Trophoblast cell (in vitro differentiated cells and primary cell): ENCODE measurements at regions not wholly inside any gene's neighbourhood (a gene's known extent, or its start where the extent isn't known, plus 50 kb on each side); places are given as distances from the start of the nearest gene placed in this dataset.
"Not testable (repeated sequence)": the region's sequence is repeated elsewhere in the genome, so short reads cannot be mapped to it uniquely, and the experiment has no call there.

Source experiments
- DNase-seq, 2 donors: peaks; one replicate each; pipeline ENCODE4 v3.0.0-alpha.2; 2016
- H2AFZ ChIP-seq: 2 replicates; pipeline ENCODE4 v1.6.1; 2013; ENCODE audit warnings: low read length, moderate library complexity, mild to moderate bottlenecking; ENCODE audit not compliant: insufficient read depth, poor library complexity
- H2AK5ac ChIP-seq: 2 replicates; pipeline ENCODE4 v1.6.1; 2013; ENCODE audit warnings: mild to moderate bottlenecking, low read length
- H2BK120ac ChIP-seq: 2 replicates; pipeline ENCODE4 v1.6.1; 2013; ENCODE audit warnings: low read length, mild to moderate bottlenecking, moderate library complexity; ENCODE audit not compliant: insufficient read depth, poor library complexity
- H2BK12ac ChIP-seq: 2 replicates; pipeline ENCODE4 v1.6.1; 2013; ENCODE audit warnings: mild to moderate bottlenecking, low read length, moderate library complexity
- H2BK5ac ChIP-seq: 2 replicates; pipeline ENCODE4 v1.6.1; 2013; ENCODE audit warnings: low read length, low read depth, moderate library complexity, mild to moderate bottlenecking; ENCODE audit not compliant: poor library complexity
- H3K14ac ChIP-seq: 2 replicates; pipeline ENCODE4 v1.6.1; 2013; ENCODE audit warnings: mild to moderate bottlenecking, low read length
- H3K18ac ChIP-seq: 2 replicates; pipeline ENCODE4 v1.6.1; 2013; ENCODE audit warnings: mild to moderate bottlenecking, low read length
- H3K23ac ChIP-seq: 2 replicates; pipeline ENCODE4 v1.6.1; 2013; ENCODE audit warnings: low read length
- H3K27ac ChIP-seq: 2 replicates; pipeline ENCODE4 v1.5.1; 2013; ENCODE audit warnings: low read depth, mild to moderate bottlenecking, inconsistent platforms, low read length, moderate library complexity
- H3K27me3 ChIP-seq: 2 replicates; pipeline ENCODE4 v1.6.1; 2013; ENCODE audit warnings: inconsistent platforms, mild to moderate bottlenecking, low read length, moderate library complexity; ENCODE audit not compliant: insufficient read depth
- H3K36me3 ChIP-seq, 2 experiments: 1 replicate in 1 of 2; 2 replicates in 1 of 2; pipeline ENCODE4 v1.6.1; 2013; ENCODE audit warnings: low read length in 2 of 2, mild to moderate bottlenecking in 2 of 2, moderate library complexity in 1 of 2; ENCODE audit not compliant: insufficient read depth in 2 of 2, control insufficient read depth in 1 of 2
- H3K4ac ChIP-seq: 2 replicates; pipeline ENCODE4 v1.6.1; 2013; ENCODE audit warnings: low read depth, mild to moderate bottlenecking, low read length, moderate library complexity
- H3K4me1 ChIP-seq, 2 experiments: 1 replicate in 1 of 2; 2 replicates in 1 of 2; pipeline ENCODE4 v1.6.1; 2013; ENCODE audit warnings: low read length in 2 of 2, mild to moderate bottlenecking in 2 of 2, moderate library complexity in 1 of 2; ENCODE audit not compliant: insufficient read depth in 2 of 2, control insufficient read depth in 1 of 2
- H3K4me2 ChIP-seq: 2 replicates; pipeline ENCODE4 v1.6.1; 2013; ENCODE audit warnings: inconsistent platforms, mild to moderate bottlenecking, low read length, moderate library complexity
- H3K4me3 ChIP-seq: 2 replicates; pipeline ENCODE4 v1.5.1; 2013; ENCODE audit warnings: mild to moderate bottlenecking, low read depth, low read length, inconsistent platforms
- H3K79me1 ChIP-seq: one replicate; pipeline ENCODE4 v1.6.1; 2013; ENCODE audit warnings: low read length
- H3K79me2 ChIP-seq: 2 replicates; pipeline ENCODE4 v1.6.1; 2013; ENCODE audit warnings: low read length, mild to moderate bottlenecking; ENCODE audit not compliant: control insufficient read depth, insufficient read depth, poor library complexity
- H3K9ac ChIP-seq: 2 replicates; pipeline ENCODE4 v1.6.1; 2013; ENCODE audit warnings: mild to moderate bottlenecking, low read length
- H3K9me3 ChIP-seq: 2 replicates; pipeline ENCODE4 v1.6.1; 2013; ENCODE audit warnings: low read depth, mild to moderate bottlenecking, control low read depth, inconsistent platforms, low read length; ENCODE audit not compliant: insufficient read depth
- H4K12ac ChIP-seq: 2 replicates; pipeline ENCODE4 v1.6.1; 2013; ENCODE audit warnings: low read depth, mild to moderate bottlenecking, low read length, moderate library complexity
- H4K8ac ChIP-seq: 2 replicates; pipeline ENCODE4 v1.6.1; 2013; ENCODE audit warnings: low read depth, mild to moderate bottlenecking, low read length, moderate library complexity
- H4K91ac ChIP-seq: one replicate; pipeline ENCODE4 v1.6.1; 2013; ENCODE audit warnings: low read depth, mild to moderate bottlenecking, low read length, moderate library complexity
- WGBS: extraction: QIAGEN DNeasy Blood & Tissue Kit; methylation state at CpG from one replicate; pipeline ENCODE4 v1.1.7; 2013; ENCODE audit warnings: missing lambda C conversion rate; ENCODE audit not compliant: insufficient read length, insufficient coverage; ENCODE audit errors: extremely low coverage; 5-methylcytosine and 5-hydroxymethylcytosine counted together

DNA sequence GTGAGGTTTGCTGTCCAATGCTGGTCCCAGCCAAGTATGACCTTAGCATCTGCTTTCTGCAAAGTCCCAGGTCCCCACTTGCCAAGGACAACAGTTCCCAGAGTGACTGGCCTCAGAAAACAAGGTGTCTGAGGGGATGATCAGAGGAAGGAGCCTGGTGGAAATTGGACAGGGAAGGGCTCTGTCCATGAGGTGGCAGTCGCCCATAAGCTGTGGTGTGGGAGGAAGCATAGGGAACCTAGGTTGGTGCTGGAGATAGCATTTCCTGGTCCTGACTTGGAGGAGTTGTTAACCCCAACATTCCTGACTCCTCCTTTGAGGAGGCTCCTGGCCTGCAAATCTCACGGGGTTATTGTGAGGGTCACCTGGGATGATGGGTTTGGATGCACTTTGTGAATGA lies 77.8 kb downstream of the LIMS4 start:
- H3K23ac ChIP-seq, H2AK5ac ChIP-seq, H4K12ac ChIP-seq, H3K36me3 ChIP-seq, H3K14ac ChIP-seq, H2BK120ac ChIP-seq, H3K79me2 ChIP-seq, H3K79me1 ChIP-seq, H3K9ac ChIP-seq, H3K9me3 ChIP-seq, H4K91ac ChIP-seq, H3K27me3 ChIP-seq, H3K4ac ChIP-seq, H2BK5ac ChIP-seq, H3K4me1 ChIP-seq, H3K18ac ChIP-seq, H2AFZ ChIP-seq, H3K4me3 ChIP-seq, H3K4me2 ChIP-seq, H3K27ac ChIP-seq, H4K8ac ChIP-seq, H2BK12ac ChIP-seq, DNase-seq: not testable (repeated sequence)
- no CpG with 5 or more reads among the region's 2 CpGs for WGBS

- not testable (repeated sequence) for H2AFZ ChIP-seq, H3K4me1 ChIP-seq, H3K4me3 ChIP-seq, H4K12ac ChIP-seq, H3K14ac ChIP-seq, H4K91ac ChIP-seq, H3K27me3 ChIP-seq, H3K79me2 ChIP-seq, H3K79me1 ChIP-seq, H3K4ac ChIP-seq, H3K27ac ChIP-seq, DNase-seq, H2BK5ac ChIP-seq, H3K9me3 ChIP-seq, H3K18ac ChIP-seq, H3K23ac ChIP-seq, H4K8ac ChIP-seq, H2AK5ac ChIP-seq, H2BK12ac ChIP-seq, H3K36me3 ChIP-seq, H3K9ac ChIP-seq, H3K4me2 ChIP-seq, H2BK120ac ChIP-seq
- no CpG with 5 or more reads among the region's 8 CpGs for WGBS
These were observed 80.2 kb downstream of the LIMS4 start for GRCh38 chr2:110392366-110392765.

- not testable (repeated sequence) for H2BK5ac ChIP-seq, H3K23ac ChIP-seq, H4K12ac ChIP-seq, H2BK120ac ChIP-seq, H3K18ac ChIP-seq, H3K79me1 ChIP-seq, H3K9ac ChIP-seq, H3K9me3 ChIP-seq, H3K4me3 ChIP-seq, H3K36me3 ChIP-seq, H3K4me2 ChIP-seq, H4K8ac ChIP-seq, H3K4me1 ChIP-seq, H2BK12ac ChIP-seq, H3K14ac ChIP-seq, H2AFZ ChIP-seq, H3K27ac ChIP-seq, H4K91ac ChIP-seq, H3K4ac ChIP-seq, H3K27me3 ChIP-seq, H2AK5ac ChIP-seq, DNase-seq, H3K79me2 ChIP-seq
- whole genome bisulfite sequencing = no CpG with 5 or more reads among the region's 5 CpGs
These were observed 81.6 kb downstream of the LIMS4 start for GRCh38 chr2:110391035-110391418.

DNA sequence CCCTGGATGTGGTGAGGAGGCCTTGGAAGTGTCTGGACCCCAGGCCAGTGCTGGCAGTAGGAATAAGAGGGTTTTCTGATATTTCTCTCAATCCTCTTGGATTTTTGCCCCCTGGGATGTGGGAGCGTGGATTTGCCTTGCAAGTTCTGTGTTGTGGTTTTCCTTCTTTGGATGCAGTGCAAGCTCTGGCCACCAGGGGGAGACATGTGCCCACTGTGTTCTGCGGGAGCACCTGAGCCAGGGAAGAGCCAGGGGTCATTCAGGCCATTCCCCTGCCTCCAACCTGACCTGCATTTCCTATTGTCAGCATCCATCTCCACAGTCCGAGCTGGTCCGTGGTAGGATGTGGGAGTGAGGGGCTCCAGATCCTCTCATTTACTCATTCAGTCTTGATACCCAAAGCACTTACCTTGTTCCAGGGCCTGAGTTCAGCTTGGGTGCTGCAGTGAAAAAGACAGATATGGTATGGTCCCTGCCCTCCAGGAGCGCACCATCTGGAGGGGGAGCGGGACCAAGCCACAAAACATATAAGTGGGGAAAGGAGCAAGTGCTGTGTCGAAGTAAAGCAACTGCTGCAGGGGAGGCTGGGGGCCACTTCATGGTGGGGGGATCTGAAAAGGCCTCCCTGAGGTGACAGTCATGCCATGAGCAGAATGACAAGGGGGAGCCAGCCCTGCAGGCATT lies 82.1 kb downstream of the LIMS4 start:
- H3K18ac ChIP-seq, H3K4ac ChIP-seq, H3K4me1 ChIP-seq, H3K79me2 ChIP-seq, H3K79me1 ChIP-seq, H2BK120ac ChIP-seq, H3K27ac ChIP-seq, H3K23ac ChIP-seq, H3K9me3 ChIP-seq, H4K8ac ChIP-seq, H2BK12ac ChIP-seq, H4K91ac ChIP-seq, H2AK5ac ChIP-seq, H3K36me3 ChIP-seq, H3K9ac ChIP-seq, H3K4me2 ChIP-seq, H3K27me3 ChIP-seq, H4K12ac ChIP-seq, H3K4me3 ChIP-seq, H3K14ac ChIP-seq, H2BK5ac ChIP-seq, H2AFZ ChIP-seq: not testable (repeated sequence)
- no CpG with 5 or more reads among the region's 7 CpGs for WGBS
- peak in 1 of 2 donors; percentile 0 for DNase-seq
